Uterus (tissue), 2 donors: ENCODE measurements at regions not wholly inside any gene's neighbourhood (a gene's known extent, or its start where the extent isn't known, plus 50 kb on each side); places are given as distances from the start of the nearest gene placed in this dataset.

Source experiments
- CTCF ChIP-seq, 4 experiments: fragments of 200-600 bp in 2 of 4; fragments of 450-650 bp in 2 of 4; sonication (generic) in 2 of 4; IDR thresholded peaks; one replicate each; pipeline ENCODE4 v1.5.1; 2016 to 2019; ENCODE audit warnings: antibody characterized with exemption in 4 of 4, mild to moderate bottlenecking in 2 of 4, moderate library complexity in 1 of 4
- POLR2A ChIP-seq, 2 donors: fragments of 450-650 bp; IDR thresholded peaks; one replicate each; pipeline ENCODE4 v1.6.1; 2016; ENCODE audit warnings: antibody characterized with exemption in 2 of 2, mild to moderate bottlenecking in 1 of 2, moderate library complexity in 1 of 2

- no peak for TF ChIP-seq CTCF (IDR thresholded peaks at IDR 0.05)
- no peak for TF ChIP-seq POLR2A (IDR thresholded peaks at IDR 0.05)
These were observed 294.7 kb downstream of the QKI start for GRCh38 chr6:163709255-163709654.
